GM10266 (cell line): ENCODE measurements at regions not wholly inside any gene's neighbourhood (a gene's known extent, or its start where the extent isn't known, plus 50 kb on each side); places are given as distances from the start of the nearest gene placed in this dataset.

Source experiments
- DNase-seq: peaks from one replicate; pipeline ENCODE4 v3.0.0; 2012; ENCODE audit errors: extremely low spot score
- CTCF ChIP-seq: IDR thresholded peaks from 2 replicates; pipeline ENCODE4 v1.5.1; 2012; ENCODE audit warnings: mild to moderate bottlenecking, low read depth; ENCODE audit not compliant: control insufficient read depth, insufficient read depth; ENCODE audit errors: missing control alignments

- no peak for TF ChIP-seq CTCF
- no peak for DNase-seq
Measured at GRCh38 chr6:100136590-100136989, 142.6 kb upstream of the MCHR2 start.

GRCh38 chr6:100135977-100136376 lies 142.0 kb upstream of the MCHR2 start:
- TF ChIP-seq CTCF: no peak
- DNase-seq: no peak

- TF ChIP-seq CTCF: no peak
- DNase-seq: no peak
Measured at GRCh38 chr6:100134703-100135102, 140.7 kb upstream of the MCHR2 start.

- TF ChIP-seq CTCF: no peak
- no peak for DNase-seq
Measured at GRCh38 chr6:100134297-100134696, 140.3 kb upstream of the MCHR2 start.

GRCh38 chr6:100132005-100132404 lies 138.0 kb upstream of the MCHR2 start:
- no peak for TF ChIP-seq CTCF
- no peak for DNase-seq

- DNase-seq: no peak
- TF ChIP-seq CTCF: no peak
Measured at GRCh38 chr6:100130630-100131029, 136.6 kb upstream of the MCHR2 start.

- no peak for TF ChIP-seq CTCF
- peak; percentile 15 for DNase-seq
Measured at GRCh38 chr6:100126790-100127484, 132.9 kb upstream of the MCHR2 start.
